Islet precursor cell (in vitro differentiated cells): ENCODE measurements at regions not wholly inside any gene's neighbourhood (a gene's known extent, or its start where the extent isn't known, plus 50 kb on each side); places are given as distances from the start of the nearest gene placed in this dataset.
"Not testable (repeated sequence)": the region's sequence is repeated elsewhere in the genome, so short reads cannot be mapped to it uniquely, and the experiment has no call there.

Experiments used
- DNase-seq: peaks from one replicate; pipeline ENCODE4 v3.0.0-alpha.2; 2018

- DNase-seq = no peak
These were observed 55.1 kb upstream of the F9 start for GRCh38 chrX:139475432-139475831.

- DNase-seq = not testable (repeated sequence)
These were observed 68.6 kb upstream of the F9 start for GRCh38 chrX:139461945-139462344.

DNA sequence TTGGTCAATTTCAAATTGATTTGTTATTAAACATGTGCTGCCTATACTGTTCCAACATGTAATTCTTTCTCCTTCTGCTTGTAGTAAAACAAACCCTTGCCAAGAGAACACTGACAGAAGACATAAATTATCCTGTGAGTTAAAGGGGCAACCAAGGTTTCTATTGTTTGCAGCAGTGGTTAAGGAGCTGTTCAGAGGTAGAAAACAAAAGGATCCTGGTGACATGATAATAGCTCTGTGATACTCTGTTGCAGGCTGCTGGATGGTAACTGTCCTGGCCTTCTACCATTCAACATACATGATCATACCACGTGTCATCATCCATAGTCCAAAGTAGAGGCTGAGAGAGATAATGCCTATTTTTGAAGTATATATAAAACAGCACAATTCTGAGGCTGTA lies 75.8 kb upstream of the F9 start:
- DNase-seq = no peak

DNA sequence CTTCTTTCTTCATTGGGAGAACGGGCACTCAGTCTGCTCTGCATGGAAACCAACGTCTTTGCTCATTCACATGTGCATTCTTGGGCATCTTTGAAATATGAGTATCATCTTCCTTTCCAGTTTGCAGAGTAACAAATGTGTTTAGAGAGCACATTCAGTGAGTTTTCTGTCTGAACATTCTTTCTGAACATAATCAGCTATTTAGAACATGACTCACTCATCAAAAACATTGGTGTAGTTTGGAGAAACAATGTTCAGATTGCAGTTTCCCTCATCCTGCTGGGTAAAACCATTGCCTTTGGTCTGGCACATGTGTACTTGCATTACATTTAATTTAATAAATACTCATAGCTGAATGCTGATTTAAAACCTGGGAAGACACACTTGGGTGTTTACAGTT lies 81.5 kb upstream of the F9 start:
- DNase-seq = no peak

DNA sequence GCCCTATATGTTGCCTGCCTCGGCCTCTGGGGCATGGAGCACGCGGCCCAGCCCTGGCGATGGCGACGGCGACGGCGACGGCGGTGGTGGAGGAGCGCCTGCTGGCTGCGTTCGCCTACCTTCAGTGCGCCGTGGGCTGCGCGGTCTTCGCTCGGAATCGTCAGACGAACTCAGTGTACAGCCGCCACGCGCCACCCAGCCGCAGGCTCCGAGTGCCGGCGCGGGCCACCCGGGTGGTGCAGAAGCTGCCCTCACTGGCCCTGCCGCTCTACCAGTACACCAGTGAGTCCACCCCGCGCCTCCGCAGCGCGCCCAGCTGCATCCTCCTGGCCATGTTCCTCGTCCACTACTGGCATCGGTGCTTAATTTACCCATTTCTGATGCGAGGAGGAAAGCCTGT lies 83.7 kb upstream of the F9 start:
- DNase-seq = no peak

DNA sequence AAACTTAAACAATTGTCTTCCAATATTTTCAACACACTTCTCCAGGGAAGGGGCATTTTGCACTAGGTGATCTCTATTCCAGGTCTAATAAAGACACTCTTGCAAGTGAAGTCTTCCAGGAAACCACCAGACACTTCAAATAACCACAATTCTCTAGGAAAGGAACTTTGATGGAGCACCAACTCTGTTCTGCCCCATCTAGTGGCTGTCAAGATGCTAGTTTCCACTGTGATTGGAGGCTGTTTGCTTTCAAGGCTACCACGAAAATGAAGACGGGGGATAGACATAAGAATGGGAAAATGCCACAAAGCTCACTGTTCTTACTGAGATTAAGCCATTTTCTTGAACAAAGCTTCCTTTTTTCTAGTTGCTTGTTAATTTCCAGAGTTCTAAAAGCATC lies 100.6 kb upstream of the F9 start:
- no peak for DNase-seq

- no peak for DNase-seq
These were observed 107.4 kb upstream of the F9 start for GRCh38 chrX:139423186-139423585.

DNA sequence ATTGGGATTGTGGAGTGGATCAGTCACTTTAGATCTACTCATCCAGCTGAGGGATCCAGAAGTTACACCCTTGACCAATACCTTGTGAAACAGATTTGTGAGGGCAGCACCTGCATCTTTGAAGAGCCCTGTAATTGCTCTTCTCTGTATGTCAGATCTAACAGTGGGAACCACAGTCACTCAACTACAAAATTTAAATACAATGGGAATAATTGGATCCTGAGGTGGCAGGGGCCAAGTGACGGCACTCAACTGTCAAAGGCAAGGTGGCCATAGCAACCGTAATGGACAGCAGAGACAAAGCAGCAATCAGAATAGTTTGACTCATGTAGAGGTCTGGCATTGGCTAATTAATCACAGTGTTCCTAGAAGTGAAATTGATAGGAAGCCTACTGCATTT lies 132.3 kb upstream of the F9 start:
- DNase-seq = not testable (repeated sequence)

- no peak for DNase-seq
These were observed 142.3 kb upstream of the F9 start for GRCh38 chrX:139388254-139388653.

GRCh38 chrX:139382529-139382928 lies 148.0 kb upstream of the F9 start:
- no peak for DNase-seq

DNA sequence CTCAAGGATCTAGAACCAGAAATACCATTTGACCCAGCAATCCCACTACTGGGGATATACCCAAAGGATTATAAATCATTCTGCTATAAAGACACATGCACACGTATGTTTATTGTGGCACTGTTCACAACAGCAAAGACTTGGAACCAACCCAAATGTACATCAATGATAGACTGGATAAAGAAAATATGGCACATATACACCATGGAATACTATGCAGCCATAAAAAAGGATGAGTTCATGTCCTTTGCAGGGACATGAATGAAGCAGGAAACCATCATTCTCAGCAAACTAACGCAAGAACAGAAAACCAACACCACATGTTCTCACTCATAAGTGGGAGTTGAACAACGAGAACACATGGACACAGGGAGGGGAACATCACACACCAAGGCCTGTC lies 154.0 kb upstream of the F9 start:
- DNase-seq = not testable (repeated sequence)

GRCh38 chrX:139360356-139360755 lies 170.2 kb upstream of the F9 start:
- DNase-seq = no peak

- DNase-seq = not testable (repeated sequence)
These were observed 187.9 kb upstream of the F9 start for GRCh38 chrX:139342594-139342991.

DNA sequence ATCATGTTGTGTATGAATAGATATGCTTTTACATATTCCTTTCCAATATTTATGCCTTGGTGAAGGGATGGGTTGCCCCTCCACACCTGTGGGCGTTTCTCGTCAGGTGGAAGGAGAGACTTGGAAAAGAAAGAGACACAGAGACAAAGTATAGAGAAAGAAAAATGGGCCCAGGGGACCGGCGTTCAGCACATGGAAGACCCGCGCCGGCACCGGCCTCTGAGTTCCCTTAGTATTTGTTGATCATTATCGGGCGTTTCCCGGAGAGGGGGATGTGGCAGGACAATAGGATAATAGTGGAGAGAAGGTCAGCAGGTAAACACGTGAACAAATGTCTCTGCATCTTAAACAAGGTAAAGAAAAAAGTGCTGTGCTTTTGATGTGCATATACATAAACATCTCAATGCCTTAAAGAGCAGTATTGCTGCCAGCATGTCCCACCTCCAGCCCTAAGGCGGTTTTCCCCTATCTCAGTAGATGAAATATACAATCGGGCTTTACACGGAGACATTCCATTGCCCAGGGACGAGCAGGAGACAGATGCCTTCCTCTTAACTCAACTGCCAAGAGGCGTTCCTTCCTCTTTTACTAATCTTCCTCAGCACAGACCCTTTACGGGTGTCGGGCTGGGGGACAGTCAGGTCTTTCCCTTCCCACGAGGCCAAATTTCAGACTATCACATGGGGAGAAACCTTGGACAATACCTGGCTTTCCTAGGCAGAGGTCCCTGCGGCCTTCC lies 188.5 kb upstream of the F9 start:
- not testable (repeated sequence) for DNase-seq

DNA sequence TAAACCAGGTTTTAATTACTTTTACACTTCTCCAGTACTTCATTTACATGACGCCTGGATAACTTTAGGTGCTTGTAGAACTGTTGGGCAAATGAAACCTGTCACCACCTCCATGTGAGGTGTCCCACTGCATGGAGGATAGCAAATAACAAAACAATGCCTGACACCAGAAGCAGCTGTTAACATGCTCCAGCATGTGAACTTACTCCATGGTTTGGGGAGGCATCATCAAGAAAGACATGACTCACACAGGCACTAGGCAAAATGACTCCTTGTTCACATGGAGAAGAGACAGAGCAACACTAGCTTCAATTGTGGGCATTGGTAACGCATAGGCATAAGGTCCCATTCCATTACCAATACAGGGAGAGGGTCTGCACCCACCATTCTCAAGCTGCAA lies 198.1 kb upstream of the F9 start:
- no peak for DNase-seq

GRCh38 chrX:139327355-139327754 lies 203.2 kb upstream of the F9 start:
- DNase-seq = no peak

DNA sequence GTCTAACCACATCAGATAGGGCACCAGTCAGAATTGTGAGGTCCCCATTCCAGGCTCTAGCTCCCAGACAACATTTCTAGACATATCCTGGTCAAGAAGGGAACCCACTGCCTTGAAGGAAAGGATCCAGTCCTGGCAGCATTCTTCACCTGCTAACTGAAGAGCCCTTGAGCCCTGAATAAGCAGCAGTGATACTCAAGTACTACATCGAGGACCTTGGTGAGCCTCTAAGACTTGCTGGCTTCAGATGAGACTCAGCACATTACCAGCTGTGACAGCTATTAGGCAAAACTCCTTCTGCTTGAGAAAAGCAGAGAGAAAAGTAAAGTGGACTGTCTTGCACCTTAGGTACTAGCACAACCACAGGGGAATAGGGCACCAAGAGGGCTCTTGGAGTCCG lies 205.8 kb upstream of the F9 start:
- no peak for DNase-seq

DNA sequence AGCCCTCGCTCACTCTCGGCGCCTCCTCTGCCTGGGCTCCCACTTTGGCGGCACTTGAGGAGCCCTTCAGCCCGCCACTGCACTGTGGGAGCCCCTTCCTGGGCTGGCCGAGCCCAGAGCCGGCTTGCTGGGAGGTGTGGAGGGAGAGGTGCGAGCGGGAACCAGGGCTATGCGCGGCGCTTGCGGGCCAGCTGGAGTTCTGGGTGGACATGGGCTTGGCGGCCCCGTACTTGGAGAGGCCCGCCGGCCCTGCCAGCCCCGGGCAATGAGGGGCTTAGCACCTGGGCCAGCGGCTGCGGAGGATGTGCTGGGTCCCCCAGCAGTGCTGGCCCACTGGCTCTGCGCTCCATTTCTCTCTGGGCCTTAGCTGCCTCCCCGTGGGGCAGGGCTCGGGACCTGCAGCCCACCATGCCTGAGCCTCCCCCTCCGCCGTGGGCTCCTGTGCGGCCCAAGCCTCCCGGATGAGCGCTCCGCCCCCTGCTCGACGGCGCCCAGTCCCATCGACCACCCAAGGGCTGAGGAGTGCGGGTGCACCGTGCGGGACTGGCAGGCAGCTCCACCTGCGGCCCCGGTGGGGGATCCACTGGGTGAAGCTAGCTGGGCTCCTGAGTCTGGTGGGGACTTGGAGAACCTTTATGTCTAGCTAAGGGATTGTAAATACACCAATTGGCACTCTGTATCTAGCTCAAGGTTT lies 209.7 kb upstream of the F9 start:
- not testable (repeated sequence) for DNase-seq

GRCh38 chrX:139306675-139307074 lies 223.9 kb upstream of the F9 start:
- DNase-seq = not testable (repeated sequence)

DNA sequence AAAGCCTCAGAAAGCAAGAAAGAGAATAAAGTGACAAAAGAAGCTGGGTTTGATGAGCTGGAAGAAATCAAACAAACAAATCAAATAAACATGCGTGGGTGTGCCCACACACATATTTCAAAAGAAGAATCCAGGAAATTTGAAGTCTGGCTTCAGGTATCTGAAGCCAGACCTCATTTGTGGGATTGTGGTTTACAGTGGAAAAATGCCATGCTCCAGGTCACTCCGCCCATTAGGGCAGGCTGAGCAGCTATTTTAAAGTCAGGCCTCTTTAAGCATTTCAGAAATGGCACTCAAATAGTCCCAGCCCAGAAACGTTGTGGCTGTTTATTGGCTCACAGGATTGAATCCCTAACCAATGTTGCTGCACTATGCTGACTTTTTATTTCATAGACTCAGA lies 226.1 kb upstream of the F9 start:
- peak; percentile 55 for DNase-seq

DNA sequence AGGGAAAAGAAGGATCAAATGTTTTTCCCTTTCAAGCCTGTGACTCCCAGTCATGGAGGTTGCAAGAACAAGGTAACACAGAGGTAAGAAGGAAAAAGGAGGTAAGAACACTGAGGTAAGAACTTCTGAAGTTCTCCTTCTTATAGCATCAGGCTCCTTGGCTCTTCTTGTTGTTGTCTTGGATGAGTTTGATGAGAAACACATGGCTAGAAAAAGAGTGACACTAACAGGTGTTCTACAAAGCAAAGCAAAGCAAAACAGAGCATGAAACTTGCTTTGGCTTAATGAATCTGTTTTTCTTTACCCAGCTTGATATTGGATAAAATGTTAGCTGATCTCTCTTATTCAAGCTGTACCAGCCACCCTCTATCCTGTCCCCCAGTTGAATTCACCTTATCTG lies 231.2 kb upstream of the F9 start:
- DNase-seq = no peak

- no peak for DNase-seq
These were observed 232.1 kb upstream of the F9 start for GRCh38 chrX:139298437-139298836.

DNA sequence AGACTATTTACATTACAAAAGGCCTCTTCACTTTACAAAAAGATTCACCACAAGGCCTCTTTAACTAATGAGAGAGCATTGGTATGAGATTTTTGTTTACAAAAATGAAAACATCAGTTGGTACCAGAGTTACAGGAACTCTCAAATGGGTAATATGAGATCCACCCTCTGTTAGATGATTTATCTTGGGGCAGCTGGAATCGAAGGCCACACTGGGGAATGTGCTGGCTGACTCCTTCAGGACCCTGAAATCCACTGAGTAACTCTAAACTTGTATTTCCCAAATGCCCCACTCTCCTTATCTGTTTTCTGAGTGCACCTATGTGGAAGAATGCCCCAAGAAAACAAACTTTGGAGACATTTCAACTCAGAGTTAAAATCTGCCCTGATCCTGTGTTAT lies 232.9 kb upstream of the F9 start:
- DNase-seq = no peak

GRCh38 chrX:139293991-139294390 lies 236.5 kb upstream of the F9 start:
- no peak for DNase-seq

- DNase-seq = no peak
These were observed 240.2 kb upstream of the F9 start for GRCh38 chrX:139290310-139290709.
